ENCODE measurements at regions not wholly inside any gene's neighbourhood (a gene's known extent, or its start where the extent isn't known, plus 50 kb on each side); places are given as distances from the start of the nearest gene placed in this dataset.

DNA sequence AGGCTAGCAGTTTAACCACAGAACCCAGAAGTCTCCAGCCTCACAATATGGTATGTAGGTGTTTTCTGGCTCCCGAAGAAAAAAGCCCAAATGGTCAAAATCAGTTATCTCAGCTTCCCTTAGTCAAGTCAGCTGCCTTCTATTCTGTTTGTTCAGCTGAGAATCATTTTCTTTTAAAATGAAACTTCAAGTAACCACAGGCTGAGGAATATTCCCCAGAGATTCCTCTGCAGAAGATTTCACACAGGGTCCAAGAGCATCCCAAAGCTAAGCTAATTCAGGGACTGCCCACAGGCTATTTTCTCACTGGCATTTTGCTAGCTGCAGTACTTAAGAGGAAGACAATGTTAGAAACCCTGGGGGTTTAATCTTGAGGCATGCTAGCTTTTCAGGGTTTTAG is 977.0 kb upstream of the CHORDC1 start:
- POLR2A ChIA-PET, result no interaction called here
- TF ChIP-seq, protein P1, sequence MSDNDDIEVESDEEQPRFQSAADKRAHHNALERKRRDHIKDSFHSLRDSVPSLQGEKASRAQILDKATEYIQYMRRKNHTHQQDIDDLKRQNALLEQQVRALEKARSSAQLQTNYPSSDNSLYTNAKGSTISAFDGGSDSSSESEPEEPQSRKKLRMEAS (IDR thresholded peaks at IDR 0.05; ENCODE audit: insufficient read depth, insufficient read length), result no peak

DNA sequence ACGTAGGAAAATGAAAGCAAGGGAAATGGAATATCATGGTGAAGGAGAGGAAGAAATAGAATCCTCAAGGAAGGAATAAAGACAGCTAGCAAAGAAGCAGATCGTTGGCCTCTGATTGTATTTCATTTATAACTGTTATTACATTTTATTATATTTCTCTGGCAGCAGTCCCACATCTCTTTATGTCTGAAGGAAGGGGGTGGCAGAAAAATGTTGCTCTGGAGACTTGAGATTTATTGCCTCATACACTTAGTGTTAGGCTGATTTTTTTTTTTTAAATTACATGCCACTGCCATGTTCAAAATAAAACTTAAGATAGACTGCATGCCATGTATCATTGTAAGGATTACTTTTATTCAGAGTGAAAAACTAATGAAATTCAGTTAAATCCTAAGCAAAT is 971.7 kb upstream of the CHORDC1 start:
- no TSS peak for BruUV-seq (replicated peaks)
- intact Hi-C loops (cut with micrococcal nuclease), result no loop called here
- Histone ChIP-seq H3K4me1 (ENCODE audit: control insufficient read depth, extremely low read depth, insufficient read depth, low read length) (no peaks in the 10 kb centered on the region), H4K20me1 (replicated peaks; ENCODE audit: control insufficient read depth, extremely low read depth, insufficient read depth, low read length) (no peaks in the 10 kb centered on the region), H3K27ac (ENCODE audit: insufficient read depth, low read depth, low read length) (no peak overlapping the region), H3K36me3 (ENCODE audit: control insufficient read depth in 2 of 2, extremely low read depth in 1 of 2, insufficient read depth in 2 of 2, low read length in 2 of 2) (no peaks in the 10 kb centered on the region), H3K27me3 (ENCODE audit: control insufficient read depth in 2 of 2, insufficient read depth in 2 of 2, low read length in 2 of 2) (no peaks in the 10 kb centered on the region), H3K9ac (replicated peaks; ENCODE audit: extremely low read depth, insufficient read depth, low read length) (no peak overlapping the region), H2AFZ (ENCODE audit: low read depth, low read length) (no peak overlapping the region), H3K9me1 (replicated peaks; ENCODE audit: control insufficient read depth, extremely low read depth, insufficient read depth, low read length) (no peaks in the 10 kb centered on the region), H3K4me3 (replicated peaks in 1 of 3; ENCODE audit: insufficient read depth in 1 of 3, low read depth in 1 of 3, low read length in 3 of 3) (no peak overlapping the region), H3K9me3 (replicated peaks; ENCODE audit: control insufficient read depth, insufficient read depth, low read length) (no peaks in the 10 kb centered on the region), H3K4me2 (ENCODE audit: insufficient read depth, low read length) (no peak overlapping the region), H3K79me2 (ENCODE audit: control insufficient read depth, insufficient read depth, low read length) (no peaks in the 10 kb centered on the region)
- no peak for TF ChIP-seq EZH2 (IDR thresholded peaks at IDR 0.05; ENCODE audit: borderline replicate concordance, low read depth, low read length, severe bottlenecking)
- TF ChIP-seq, protein P2, sequence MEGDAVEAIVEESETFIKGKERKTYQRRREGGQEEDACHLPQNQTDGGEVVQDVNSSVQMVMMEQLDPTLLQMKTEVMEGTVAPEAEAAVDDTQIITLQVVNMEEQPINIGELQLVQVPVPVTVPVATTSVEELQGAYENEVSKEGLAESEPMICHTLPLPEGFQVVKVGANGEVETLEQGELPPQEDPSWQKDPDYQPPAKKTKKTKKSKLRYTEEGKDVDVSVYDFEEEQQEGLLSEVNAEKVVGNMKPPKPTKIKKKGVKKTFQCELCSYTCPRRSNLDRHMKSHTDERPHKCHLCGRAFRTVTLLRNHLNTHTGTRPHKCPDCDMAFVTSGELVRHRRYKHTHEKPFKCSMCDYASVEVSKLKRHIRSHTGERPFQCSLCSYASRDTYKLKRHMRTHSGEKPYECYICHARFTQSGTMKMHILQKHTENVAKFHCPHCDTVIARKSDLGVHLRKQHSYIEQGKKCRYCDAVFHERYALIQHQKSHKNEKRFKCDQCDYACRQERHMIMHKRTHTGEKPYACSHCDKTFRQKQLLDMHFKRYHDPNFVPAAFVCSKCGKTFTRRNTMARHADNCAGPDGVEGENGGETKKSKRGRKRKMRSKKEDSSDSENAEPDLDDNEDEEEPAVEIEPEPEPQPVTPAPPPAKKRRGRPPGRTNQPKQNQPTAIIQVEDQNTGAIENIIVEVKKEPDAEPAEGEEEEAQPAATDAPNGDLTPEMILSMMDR (IDR thresholded peaks at IDR 0.05; ENCODE audit: extremely low read depth in 1 of 2, insufficient read depth in 1 of 2, low read depth in 1 of 2, low read length in 2 of 2), result no peak
- TF ChIP-seq GATA2 (IDR thresholded peaks at IDR 0.05; ENCODE audit: insufficient read depth, insufficient read length, low read depth, low read length), result no peak
- no peak for TF ChIP-seq POLR2A (IDR thresholded peaks at IDR 0.05; ENCODE audit: low read depth, low read length)
- no peak for TF ChIP-seq POLR2AphosphoS5 (IDR thresholded peaks at IDR 0.05; ENCODE audit: insufficient read depth, low read depth, low read length)
- TF ChIP-seq FOS (IDR thresholded peaks at IDR 0.05; ENCODE audit: borderline replicate concordance, insufficient read depth, low read length), result no peak
- TF ChIP-seq MYC (IDR thresholded peaks at IDR 0.05; ENCODE audit: low read depth, low read length), result no peak
- DNase-seq (ENCODE audit: low read depth, low spot score), result peak; percentile 30
- dilution Hi-C loops (cut with MboI; ENCODE audit: extremely low pct_ligation_motif_present, low sequenced_read_pairs), result no loop called here
- ChIA-PET CTCF (interaction anchor here (0.6 kb wide), 1 partner anchor 729 kb away, joined by 3 read pairs; no protein-coding TSS in a partner anchor), POLR2A (no interaction called here)
- no peak for FAIRE-seq

More for the DNA sequence above, 977.0 kb upstream of the CHORDC1 start:
- no peaks in the 10 kb centered on the region for H3K79me2 ChIP-seq (ENCODE audit: control insufficient read depth, insufficient read depth, low read length)
- DNase-seq (ENCODE audit: low read depth, low spot score) (no peak), FAIRE-seq (no peak)
- H3K36me3 ChIP-seq (ENCODE audit: control insufficient read depth in 2 of 2, extremely low read depth in 1 of 2, insufficient read depth in 2 of 2, low read length in 2 of 2), result no peaks in the 10 kb centered on the region
- no peaks in the 10 kb centered on the region for H3K9me1 ChIP-seq (replicated peaks; ENCODE audit: control insufficient read depth, extremely low read depth, insufficient read depth, low read length)
- no peaks in the 10 kb centered on the region for H3K27me3 ChIP-seq (ENCODE audit: control insufficient read depth in 2 of 2, insufficient read depth in 2 of 2, low read length in 2 of 2)
- no peaks in the 10 kb centered on the region for H3K9me3 ChIP-seq (replicated peaks; ENCODE audit: control insufficient read depth, insufficient read depth, low read length)
- no peak overlapping the region for H3K27ac ChIP-seq (ENCODE audit: insufficient read depth, low read depth, low read length)
- H3K9ac ChIP-seq (replicated peaks; ENCODE audit: extremely low read depth, insufficient read depth, low read length), result no peak overlapping the region
- CTCF ChIA-PET, result interaction anchor here (1.2 kb wide), 2 partner anchors 49 to 89 kb away, joined by 3 read pairs; no protein-coding TSS in a partner anchor
- H3K4me2 ChIP-seq (ENCODE audit: insufficient read depth, low read length), result no peak overlapping the region
- dilution Hi-C loops (cut with MboI; ENCODE audit: extremely low pct_ligation_motif_present, low sequenced_read_pairs), result no loop called here
- H3K4me1 ChIP-seq (ENCODE audit: control insufficient read depth, extremely low read depth, insufficient read depth, low read length), result no peaks in the 10 kb centered on the region
- no peak overlapping the region for H3K4me3 ChIP-seq (replicated peaks in 1 of 3; ENCODE audit: insufficient read depth in 1 of 3, low read depth in 1 of 3, low read length in 3 of 3)
- H4K20me1 ChIP-seq (replicated peaks; ENCODE audit: control insufficient read depth, extremely low read depth, insufficient read depth, low read length), result no peaks in the 10 kb centered on the region
- intact Hi-C loops (cut with micrococcal nuclease), result no loop called here
- H2AFZ ChIP-seq (ENCODE audit: low read depth, low read length), result no peak overlapping the region
- BruUV-seq (replicated peaks), result no TSS peak

Measured in endothelial cell of umbilical vein (primary cell).